ENCODE measurements at regions not wholly inside any gene's neighbourhood (a gene's known extent, or its start where the extent isn't known, plus 50 kb on each side); places are given as distances from the start of the nearest gene placed in this dataset.

- DNase-seq (ENCODE audit: low spot score): no peak
These were observed 399.9 kb downstream of the TMEM161B start for GRCh38 chr5:87868792-87869191.

GRCh38 chr5:87867281-87867680 is 401.4 kb downstream of the TMEM161B start:
- DNase-seq (ENCODE audit: low spot score): no peak

- DNase-seq (ENCODE audit: low spot score): no peak
These were observed 415.1 kb downstream of the TMEM161B start for GRCh38 chr5:87853541-87853940.

- no peak for DNase-seq (ENCODE audit: low spot score)
These were observed 417.0 kb downstream of the TMEM161B start for GRCh38 chr5:87851603-87852002.

GRCh38 chr5:87850843-87851242 is 417.8 kb downstream of the TMEM161B start:
- no peak for DNase-seq (ENCODE audit: low spot score)

- DNase-seq (ENCODE audit: low spot score): no peak
These were observed 422.9 kb downstream of the TMEM161B start for GRCh38 chr5:87845734-87846133.

- DNase-seq (ENCODE audit: low spot score): no peak
These were observed 423.8 kb downstream of the TMEM161B start for GRCh38 chr5:87844866-87845265.

- no peak for DNase-seq (ENCODE audit: low spot score)
These were observed 424.2 kb downstream of the TMEM161B start for GRCh38 chr5:87844449-87844848.

- no peak for DNase-seq (ENCODE audit: low spot score)
These were observed 424.0 kb upstream of the CCNH start for GRCh38 chr5:87836696-87837095.

- DNase-seq (ENCODE audit: low spot score): no peak
These were observed 418.8 kb upstream of the CCNH start for GRCh38 chr5:87831499-87831898.

GRCh38 chr5:87829217-87829551 is 416.5 kb upstream of the CCNH start:
- DNase-seq (ENCODE audit: low spot score): no peak

- DNase-seq (ENCODE audit: low spot score): no peak
These were observed 416.0 kb upstream of the CCNH start for GRCh38 chr5:87828545-87829216.

GRCh38 chr5:87827539-87827938 is 414.8 kb upstream of the CCNH start:
- DNase-seq (ENCODE audit: low spot score): no peak

- no peak for DNase-seq (ENCODE audit: low spot score)
These were observed 413.8 kb upstream of the CCNH start for GRCh38 chr5:87826507-87826906.

GRCh38 chr5:87825583-87825982 is 412.9 kb upstream of the CCNH start:
- no peak for DNase-seq (ENCODE audit: low spot score)

GRCh38 chr5:87807783-87808182 is 395.1 kb upstream of the CCNH start:
- DNase-seq (ENCODE audit: low spot score): no peak

- no peak for DNase-seq (ENCODE audit: low spot score)
These were observed 390.6 kb upstream of the CCNH start for GRCh38 chr5:87803352-87803751.

GRCh38 chr5:87791869-87792268 is 379.1 kb upstream of the CCNH start:
- DNase-seq (ENCODE audit: low spot score): no peak

- no peak for DNase-seq (ENCODE audit: low spot score)
These were observed 375.7 kb upstream of the CCNH start for GRCh38 chr5:87788416-87788815.

GRCh38 chr5:87787625-87788256 is 375.0 kb upstream of the CCNH start:
- no peak for DNase-seq (ENCODE audit: low spot score)

- no peak for DNase-seq (ENCODE audit: low spot score)
These were observed 374.4 kb upstream of the CCNH start for GRCh38 chr5:87787086-87787485.

GRCh38 chr5:87786471-87786870 is 373.7 kb upstream of the CCNH start:
- DNase-seq (ENCODE audit: low spot score): no peak

- DNase-seq (ENCODE audit: low spot score): no peak
These were observed 373.0 kb upstream of the CCNH start for GRCh38 chr5:87785554-87786335.

Data from CD4-positive, alpha-beta T cell treated with Interleukin-15 for 4 hours (primary cell).